ENCODE measurements at regions not wholly inside any gene's neighbourhood (a gene's known extent, or its start where the extent isn't known, plus 50 kb on each side); places are given as distances from the start of the nearest gene placed in this dataset.

GRCh38 chr13:73767191-73767741 lies 366.9 kb downstream of the KLF12 start:
- no peak for TF ChIP-seq CTCF (IDR thresholded peaks at IDR 0.05)
- no peak for TF ChIP-seq POLR2A (IDR thresholded peaks at IDR 0.05)
- no peak for TF ChIP-seq EP300 (IDR thresholded peaks at IDR 0.05)

Measured in ovary (tissue), 3 donors.